HG03045 (cell line): ENCODE measurements at regions not wholly inside any gene's neighbourhood (a gene's known extent, or its start where the extent isn't known, plus 50 kb on each side); places are given as distances from the start of the nearest gene placed in this dataset.
"Not testable (repeated sequence)": the region's sequence is repeated elsewhere in the genome, so short reads cannot be mapped to it uniquely, and the experiment has no call there.

ENCODE experiments used
- ATAC-seq: cut with Tn5 transposase; IDR thresholded peaks from one replicate; pipeline ENCODE4 v1.9.1; 2021; ENCODE audit warnings: mild to moderate bottlenecking, moderate library complexity; ENCODE audit not compliant: unreplicated experiment

DNA sequence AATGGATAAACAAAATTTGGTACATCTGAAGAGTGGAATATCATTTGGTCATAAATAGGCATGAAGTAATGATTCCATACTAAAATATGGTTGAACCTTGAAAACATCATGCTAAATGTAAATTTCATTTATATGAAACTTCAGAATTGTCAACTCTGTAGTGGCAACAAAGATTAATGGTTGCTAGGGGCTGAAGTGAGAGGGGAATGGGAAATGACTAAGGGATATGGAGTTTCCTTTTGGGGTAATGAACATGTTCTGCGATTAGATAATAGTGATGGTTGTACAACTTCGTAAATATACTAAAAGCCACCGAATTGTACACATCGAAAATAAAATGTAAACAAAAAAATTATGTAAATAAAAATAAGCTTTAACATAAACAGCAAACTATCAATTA, 384.1 kb upstream of the STEAP1 start:
- ATAC-seq: no peak

DNA sequence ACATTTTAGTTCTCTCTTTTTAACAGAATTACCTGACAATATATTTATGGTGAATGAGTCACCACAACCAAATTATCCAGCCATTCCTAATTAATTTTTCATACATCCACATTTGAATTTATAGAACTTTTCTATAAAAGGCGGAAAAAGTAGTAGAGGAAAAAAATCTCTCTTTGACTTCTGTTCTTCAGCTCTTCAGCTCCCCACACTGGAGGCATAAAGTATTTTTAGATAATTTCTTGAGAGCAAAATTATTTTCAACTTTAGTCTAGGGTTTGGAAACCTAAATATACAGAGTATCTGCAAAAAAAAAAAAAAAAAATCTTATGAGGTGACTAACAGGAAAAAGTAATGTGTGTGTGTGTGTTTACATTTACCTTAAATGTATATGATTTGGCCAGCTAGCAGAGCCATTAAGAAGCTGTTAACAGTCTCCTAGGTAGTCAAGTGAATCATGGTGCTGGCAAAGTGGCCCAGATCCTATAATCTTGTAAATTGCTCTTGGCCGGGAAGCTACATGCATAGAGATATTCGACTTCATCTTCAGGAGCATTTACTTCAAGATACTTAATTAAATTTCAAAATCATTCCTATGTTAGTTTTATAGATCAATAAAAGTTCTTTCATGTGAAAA, 383.1 kb upstream of the STEAP1 start:
- no peak for ATAC-seq

DNA sequence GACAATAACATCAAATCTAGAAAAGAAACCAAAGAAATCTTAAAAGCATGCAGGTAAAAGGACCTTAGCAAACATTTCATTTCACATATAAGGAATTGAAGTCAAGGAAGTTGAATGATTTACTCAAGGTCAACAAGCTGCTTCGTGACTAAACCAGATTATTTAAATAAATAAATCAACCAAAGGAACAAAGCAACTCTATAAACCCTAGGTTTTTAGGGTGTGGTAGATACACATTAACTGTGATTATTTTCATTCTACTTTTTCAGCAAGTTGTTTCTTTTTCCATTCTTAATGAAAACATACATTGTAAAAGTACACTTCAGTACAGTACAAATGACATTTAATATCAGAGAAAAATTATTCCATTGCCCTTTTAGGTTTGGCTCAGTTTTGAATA, 382.0 kb upstream of the STEAP1 start:
- no peak for ATAC-seq

DNA sequence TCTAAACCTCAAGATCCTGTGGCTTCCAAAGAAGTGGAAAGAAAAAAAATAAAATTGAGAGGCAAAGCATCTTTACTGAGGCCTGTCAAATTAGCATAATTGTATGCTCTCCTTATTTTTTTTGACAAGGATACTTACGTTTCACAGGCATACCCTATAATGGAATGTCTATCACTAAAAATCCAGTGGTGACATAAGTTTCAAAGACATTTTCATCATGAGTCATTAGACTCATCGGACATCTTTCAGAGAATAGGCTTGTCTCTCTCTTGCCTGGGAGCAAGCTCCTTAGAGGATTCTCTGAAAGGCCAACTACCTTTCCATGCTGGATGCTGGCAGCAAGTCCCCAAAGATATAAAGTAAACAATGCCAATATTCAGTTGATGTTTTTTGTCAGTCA, 380.7 kb upstream of the STEAP1 start:
- ATAC-seq: no peak

DNA sequence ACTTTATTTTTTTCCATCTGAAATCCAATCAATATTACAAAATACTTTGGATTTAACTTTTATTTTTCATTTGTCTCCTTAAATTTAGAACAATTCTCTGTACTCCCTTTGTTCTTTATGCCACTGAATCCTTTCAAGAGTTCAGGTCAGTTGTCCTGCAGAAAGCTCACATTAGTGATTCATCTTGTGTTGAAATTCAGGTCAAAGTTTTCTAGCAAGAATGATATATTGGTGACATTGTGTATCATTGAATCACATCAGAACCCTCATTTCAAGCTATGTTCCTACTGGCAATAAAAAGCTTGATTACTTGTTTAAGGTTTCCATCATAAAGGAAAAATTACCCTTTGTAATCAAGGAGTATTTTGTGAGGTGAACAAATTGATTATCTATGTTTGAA, 378.8 kb upstream of the STEAP1 start:
- ATAC-seq: no peak

DNA sequence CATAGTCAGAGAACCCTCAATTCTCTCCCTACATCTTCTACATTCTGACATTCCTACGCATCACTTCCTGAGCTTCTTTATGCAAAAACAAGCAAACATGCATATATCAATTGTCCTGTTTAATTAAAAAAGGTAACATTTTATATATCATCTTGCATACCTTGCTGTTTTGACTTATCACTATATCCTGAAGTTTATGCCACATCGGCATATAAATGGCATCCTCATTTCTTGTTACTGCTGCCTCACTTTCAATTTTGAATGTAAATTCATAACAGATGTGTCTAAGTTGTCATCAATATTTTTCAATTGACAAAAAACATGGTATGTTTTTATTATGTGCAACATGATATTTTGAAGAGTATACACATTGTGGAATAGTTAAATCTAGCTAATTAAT, 377.3 kb upstream of the STEAP1 start:
- no peak for ATAC-seq

GRCh38 chr7:89777499-89777898, 376.8 kb upstream of the STEAP1 start:
- no peak for ATAC-seq

GRCh38 chr7:89780291-89780690, 374.0 kb upstream of the STEAP1 start:
- no peak for ATAC-seq

DNA sequence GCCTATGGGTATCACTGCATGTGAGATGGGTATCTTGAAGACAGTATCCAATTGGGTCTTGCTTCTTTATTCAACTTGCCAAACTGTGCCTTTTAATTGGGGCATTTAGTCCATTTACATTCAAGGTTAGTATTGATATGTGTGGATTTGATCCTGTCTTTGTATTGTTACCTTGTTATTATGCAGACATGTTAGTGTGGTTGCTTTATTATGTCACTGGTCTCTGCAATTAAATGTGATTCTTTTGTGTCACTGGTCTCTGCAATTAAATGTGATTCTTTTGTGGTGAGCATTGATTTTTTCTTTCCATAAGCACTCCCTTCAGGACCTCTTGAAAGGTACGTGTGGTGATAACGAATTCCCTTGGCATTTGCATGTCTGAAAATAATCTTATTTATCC, 357.8 kb upstream of the STEAP1 start:
- ATAC-seq: no peak

DNA sequence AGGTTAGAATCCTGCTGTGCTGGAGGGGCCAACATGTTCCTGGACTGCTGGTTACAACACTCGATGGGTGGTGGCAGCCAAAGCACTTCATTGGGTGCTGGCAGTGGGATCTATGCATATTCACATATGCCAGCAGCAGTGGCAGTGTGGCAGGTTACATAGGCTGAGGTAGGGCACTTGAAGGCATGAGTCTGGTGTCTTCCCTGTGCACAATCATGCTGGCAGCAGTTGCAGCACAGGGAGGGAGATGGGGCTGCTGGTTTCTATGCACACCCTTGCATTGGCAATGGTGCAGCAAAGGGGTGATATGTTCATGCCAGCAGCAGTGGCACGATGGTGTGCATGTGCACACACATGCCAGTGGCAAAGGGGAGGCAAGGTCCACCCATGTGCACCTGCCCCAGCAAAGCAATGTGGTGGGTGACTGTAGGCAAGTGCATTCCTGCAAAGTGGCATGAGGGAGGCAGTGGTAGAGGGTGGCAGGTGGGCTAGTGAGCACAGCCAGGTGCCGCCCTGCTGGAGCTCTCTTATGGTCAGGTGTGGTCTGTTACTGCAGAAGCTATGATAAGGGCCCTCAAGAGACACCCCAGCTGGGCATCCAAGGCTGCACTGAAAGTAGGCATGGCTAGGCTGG, 356.2 kb upstream of the STEAP1 start:
- ATAC-seq: no peak

- ATAC-seq: no peak
These were observed 355.7 kb upstream of the STEAP1 start for GRCh38 chr7:89798599-89798996.

DNA sequence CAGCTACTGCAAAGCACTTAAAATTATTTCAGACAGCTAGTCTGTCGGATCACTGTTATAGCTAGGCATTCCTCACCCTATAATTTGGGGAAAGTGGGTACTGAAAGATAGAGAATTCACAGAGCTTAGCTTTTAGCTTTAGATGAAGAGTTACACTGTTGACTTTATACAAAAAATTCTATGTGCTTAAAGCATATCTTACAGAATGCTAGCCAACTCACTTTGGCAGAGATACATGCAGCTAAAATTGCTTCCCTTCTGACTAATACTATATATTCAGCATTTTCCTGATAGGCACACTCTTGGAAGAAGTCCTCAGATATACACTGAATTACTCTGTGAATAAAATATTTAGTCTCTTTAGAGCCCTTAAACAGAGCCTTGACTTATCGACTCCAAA, 353.5 kb upstream of the STEAP1 start:
- no peak for ATAC-seq

- no peak for ATAC-seq
These were observed 345.0 kb upstream of the STEAP1 start for GRCh38 chr7:89809291-89809690.

- no peak for ATAC-seq
These were observed 341.2 kb upstream of the STEAP1 start for GRCh38 chr7:89813081-89813480.

DNA sequence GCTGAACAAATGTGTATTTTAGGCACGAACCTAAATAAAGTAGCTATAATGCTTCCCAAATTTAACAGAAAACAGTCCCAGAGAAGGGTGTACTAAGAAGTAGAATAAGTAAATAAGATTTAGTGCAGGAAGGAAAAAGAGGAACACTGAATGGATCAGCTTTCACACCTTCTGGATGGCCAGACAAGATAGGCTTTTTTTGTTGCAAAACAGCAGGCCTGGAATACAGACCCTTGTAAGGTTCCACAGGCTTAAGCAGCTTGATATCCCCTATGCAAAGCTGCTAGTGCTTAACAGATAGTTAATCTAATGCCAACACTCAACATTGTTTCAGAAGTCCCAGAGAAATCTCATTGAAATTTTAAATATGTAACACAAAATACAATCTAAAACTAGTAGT, 328.1 kb upstream of the STEAP1 start:
- ATAC-seq: no peak

DNA sequence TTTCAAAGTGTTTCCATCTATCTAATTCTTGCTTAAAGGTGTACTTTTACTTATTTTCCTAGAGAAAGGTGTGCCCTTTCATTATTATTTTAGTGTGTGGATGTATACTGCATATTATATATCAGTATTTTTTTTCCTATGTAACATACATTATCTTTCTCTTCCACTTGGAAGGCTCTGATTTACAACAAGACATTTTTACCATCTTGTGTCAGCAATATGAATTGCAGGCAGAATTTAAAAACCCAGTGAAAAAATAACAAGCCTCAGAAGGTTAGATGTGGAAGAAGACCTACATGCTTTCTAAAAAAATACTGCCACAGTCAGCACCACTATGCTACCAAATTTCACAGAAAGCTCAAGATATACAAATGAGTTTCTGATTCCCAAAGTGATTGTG, 327.7 kb upstream of the STEAP1 start:
- no peak for ATAC-seq

DNA sequence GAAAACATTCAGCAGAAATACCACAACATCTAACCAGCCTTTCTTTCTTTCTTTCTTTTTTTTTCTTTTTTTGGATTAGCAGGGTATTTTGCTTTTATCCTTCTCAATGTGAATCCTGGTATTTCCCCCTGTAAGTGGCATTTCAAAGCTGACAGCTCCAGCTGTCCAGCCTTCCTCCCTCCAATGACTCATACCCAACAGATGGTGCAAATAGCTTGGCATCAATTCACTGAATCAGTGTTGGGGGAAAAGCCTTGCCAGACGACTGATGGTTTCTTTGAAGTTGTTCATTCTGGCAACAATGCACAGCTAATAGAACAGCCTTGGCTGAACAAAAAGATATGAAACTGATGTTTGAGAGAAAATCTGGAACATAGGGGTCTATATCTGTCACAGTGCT, 316.8 kb upstream of the STEAP1 start:
- ATAC-seq: no peak

- no peak for ATAC-seq
These were observed 314.9 kb upstream of the STEAP1 start for GRCh38 chr7:89839329-89839728.

DNA sequence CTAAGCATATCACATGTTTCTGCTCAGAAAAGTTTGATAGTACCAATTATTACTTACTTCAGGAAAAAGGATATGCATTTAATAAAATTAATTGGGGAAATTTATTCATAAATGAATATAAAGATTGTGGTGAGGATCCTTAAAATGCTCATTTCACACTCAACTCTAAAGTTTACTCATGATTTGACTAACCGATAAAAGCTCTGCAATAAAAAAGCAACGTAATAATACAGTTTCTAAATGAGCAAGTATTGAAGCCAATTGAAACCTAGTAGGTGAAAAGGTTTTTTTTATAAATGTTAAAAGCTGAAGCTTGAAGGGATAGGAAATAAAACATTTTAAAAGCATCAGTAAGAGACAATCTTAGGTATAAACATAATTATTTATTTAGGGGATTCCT, 308.3 kb upstream of the STEAP1 start:
- no peak for ATAC-seq

GRCh38 chr7:89849052-89849451, 305.2 kb upstream of the STEAP1 start:
- no peak for ATAC-seq

GRCh38 chr7:89857053-89857452, 297.2 kb upstream of the STEAP1 start:
- ATAC-seq: not testable (repeated sequence)

DNA sequence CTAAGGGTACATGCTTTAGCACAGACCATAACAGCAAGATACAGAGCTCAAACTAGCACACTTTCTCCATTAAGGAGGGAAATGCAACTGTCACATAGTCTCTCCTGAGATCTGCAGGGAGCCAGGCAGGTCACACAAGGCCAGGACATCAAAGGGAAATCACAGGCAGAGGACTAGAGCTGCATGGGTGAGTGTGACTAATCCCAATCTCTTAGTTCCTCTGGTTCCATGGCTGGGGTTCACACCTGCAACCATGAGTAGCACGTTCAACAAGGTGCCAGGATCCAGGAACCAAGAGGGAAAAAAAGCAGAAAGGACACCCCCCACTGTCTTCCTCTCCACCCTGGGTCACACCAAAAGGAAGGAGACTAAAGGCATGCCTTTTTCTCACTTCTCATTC, 296.5 kb upstream of the STEAP1 start:
- ATAC-seq: no peak

DNA sequence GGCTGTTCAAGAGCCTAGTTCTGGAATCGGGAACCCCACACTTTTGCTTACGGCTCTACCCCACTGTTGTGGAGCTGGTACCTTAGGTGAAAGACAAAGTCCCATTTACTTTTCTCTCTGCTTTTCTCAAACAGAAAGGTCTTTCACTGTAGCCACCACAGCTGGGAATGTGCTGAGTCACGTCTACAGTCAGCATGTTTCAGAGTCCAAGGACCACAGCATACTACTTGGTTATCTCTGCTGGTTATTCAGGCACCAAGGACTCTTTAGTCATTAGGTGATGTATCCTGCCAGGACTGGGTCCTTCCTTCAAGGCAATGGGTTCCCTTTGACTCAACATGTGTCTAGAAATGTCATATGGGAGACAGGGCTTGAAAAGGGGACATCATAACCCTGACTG, 266.8 kb upstream of the STEAP1 start:
- ATAC-seq: no peak
